Erythroblast (primary cell): ENCODE measurements at regions not wholly inside any gene's neighbourhood (a gene's known extent, or its start where the extent isn't known, plus 50 kb on each side); places are given as distances from the start of the nearest gene placed in this dataset.
"Not testable (repeated sequence)": the region's sequence is repeated elsewhere in the genome, so short reads cannot be mapped to it uniquely, and the experiment has no call there.

Source experiments
- GATA1 ChIP-seq: IDR thresholded peaks from 2 replicates; pipeline ENCODE4 v1.6.1; 2011; ENCODE audit warnings: low read depth, mild to moderate bottlenecking, control low read depth, low read length, moderate library complexity
- POLR2A ChIP-seq: IDR thresholded peaks from 2 replicates; pipeline ENCODE4 v1.6.1; 2011; ENCODE audit warnings: mild to moderate bottlenecking, low read length

GRCh38 chr12:125561008-125561407, 495.8 kb downstream of the AACS start:
- TF ChIP-seq POLR2A, GATA1: not testable (repeated sequence)
